PC-9 (cell line): ENCODE measurements at regions not wholly inside any gene's neighbourhood (a gene's known extent, or its start where the extent isn't known, plus 50 kb on each side); places are given as distances from the start of the nearest gene placed in this dataset.
A peak's percentile ranks its signal among the peaks of the same experiment; 100 is the strongest.

Experiments used
- BruUV-seq: library from RNA; stranded (reverse); fragments of 400-500 nt; replicated peaks from 2 replicates; lab custom pipeline; 2021; lab: Mats Ljungman, UMichigan
- CTCF ChIA-PET: fragments of 300-600 bp; sonication (Branson Sonifier 250); formaldehyde crosslinking; loops from one replicate; lab custom pipeline; 2022; ENCODE audit warnings: antibody characterized with exemption; lab: Charles Lee
- POLR2A ChIA-PET: fragments of 300-600 bp; sonication (Branson Sonifier 250); formaldehyde crosslinking; loops from one replicate; lab custom pipeline; 2022; ENCODE audit warnings: antibody characterized with exemption; ENCODE audit not compliant: unreplicated experiment; lab: Charles Lee
- DNase-seq, 2 experiments: peaks; one replicate each; pipeline versions ENCODE4 v3.0.0 to v3.0.0-alpha.2; 2015 to 2022; ENCODE audit warnings: mixed read lengths in 1 of 2
- H2AFZ ChIP-seq: fragments of 200-600 bp; sonication (generic); 2 replicates; pipeline ENCODE4 v1.8.1; 2017; ENCODE audit warnings: antibody characterized with exemption
- H3F3A ChIP-seq: fragments of 200-600 bp; sonication (generic); 2 replicates; pipeline ENCODE4 v1.8.1; 2017; ENCODE audit warnings: antibody characterized with exemption, mild to moderate bottlenecking, low read depth; ENCODE audit not compliant: insufficient read depth
- H3K27ac ChIP-seq: fragments of 200-600 bp; sonication (generic); 2 replicates; pipeline ENCODE4 v1.6.1; 2016; ENCODE audit warnings: mixed run types
- H3K27me3 ChIP-seq: fragments of 200-600 bp; sonication (generic); 2 replicates; pipeline ENCODE4 v1.6.1; 2016; ENCODE audit warnings: low read depth, mixed run types; ENCODE audit not compliant: insufficient read depth
- H3K36me3 ChIP-seq: fragments of 200-600 bp; sonication (generic); 2 replicates; pipeline ENCODE4 v1.6.1; 2016; ENCODE audit warnings: low read depth, mixed run types
- H3K4me1 ChIP-seq: fragments of 200-600 bp; sonication (generic); replicated peaks from 2 replicates; pipeline ENCODE4 v1.6.1; 2016; ENCODE audit warnings: mixed run types; ENCODE audit not compliant: insufficient read depth
- H3K4me2 ChIP-seq: fragments of 200-600 bp; sonication (generic); 2 replicates; pipeline ENCODE4 v1.6.1; 2017; ENCODE audit warnings: mixed run types
- H3K4me3 ChIP-seq: fragments of 200-600 bp; sonication (generic); 2 replicates; pipeline ENCODE4 v1.6.1; 2016; ENCODE audit warnings: mixed run types
- H3K79me2 ChIP-seq: fragments of 200-600 bp; sonication (generic); 2 replicates; pipeline ENCODE4 v1.6.1; 2017; ENCODE audit warnings: low read depth, mixed run types
- H3K9me2 ChIP-seq: fragments of 200-600 bp; sonication (generic); 2 replicates; pipeline ENCODE4 v1.8.1; 2017; ENCODE audit warnings: mild to moderate bottlenecking; ENCODE audit not compliant: insufficient read depth
- H3K9me3 ChIP-seq: fragments of 200-600 bp; sonication (generic); 2 replicates; pipeline ENCODE4 v1.8.1; 2016; ENCODE audit warnings: low read depth; ENCODE audit not compliant: insufficient read depth
- H4K20me1 ChIP-seq: fragments of 200-600 bp; sonication (generic); 2 replicates; pipeline ENCODE4 v1.8.1; 2017; ENCODE audit not compliant: insufficient read depth
- EZH2 ChIP-seq: fragments of 200-600 bp; sonication (generic); IDR thresholded peaks from 2 replicates; pipeline ENCODE4 v1.8.0; 2017; ENCODE audit warnings: antibody characterized with exemption, low read depth
- intact Hi-C: fragments of 100-400 bp; cut with micrococcal nuclease; formaldehyde crosslinking; loops from one replicate; pipeline ENCODE4 v1.10.0; 2022; ENCODE audit not compliant: unreplicated experiment
- TF ChIP-seq, protein P1 (sequence below): fragments of 200-600 bp; sonication (generic); conservative IDR thresholded peaks from 2 replicates; pipeline ENCODE4 v1.6.1; 2017; ENCODE audit warnings: mixed run types, antibody characterized with exemption, mild to moderate bottlenecking, moderate library complexity

DNA sequence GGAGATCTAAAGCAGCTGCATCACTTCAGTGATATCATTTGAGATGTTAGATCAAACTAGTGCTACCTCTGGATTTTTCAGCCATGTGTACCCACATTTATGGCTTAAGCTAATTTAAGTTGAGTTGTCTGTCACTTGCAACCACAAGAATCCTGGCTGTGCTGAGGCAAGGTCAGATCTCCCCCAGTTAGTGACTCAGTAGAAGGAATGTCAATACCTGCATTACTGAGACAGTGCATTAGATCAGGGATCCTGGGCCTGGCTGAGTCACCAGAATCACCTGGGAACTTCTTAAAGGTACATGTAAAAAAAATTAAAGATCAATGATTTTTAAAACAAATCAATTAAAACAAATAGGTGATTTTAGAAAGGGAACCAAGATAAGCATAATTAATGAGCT lies 84.6 kb upstream of the GRIN2B start:
- Histone ChIP-seq H3K27ac (no peak overlapping the region), H3K4me2 (no peak overlapping the region), H4K20me1 (no peaks in the 10 kb centered on the region), H2AFZ (no peak overlapping the region), H3K36me3 (no peaks in the 10 kb centered on the region), H3K9me3 (0 out of 2 replicates have a peak, but pooled peaks cover 6% of the 10 kb centered on the region), H3K4me3 (no peak overlapping the region), H3K9me2 (no peaks in the 10 kb centered on the region), H3K79me2 (no peaks in the 10 kb centered on the region), H3K27me3 (no peaks in the 10 kb centered on the region), H3F3A (peaks cover 11% of the 10 kb centered on the region; the same call in 1 of the 2 replicates), H3K4me1 (peaks cover 18% of the 10 kb centered on the region)
- TF ChIP-seq, protein P1, sequence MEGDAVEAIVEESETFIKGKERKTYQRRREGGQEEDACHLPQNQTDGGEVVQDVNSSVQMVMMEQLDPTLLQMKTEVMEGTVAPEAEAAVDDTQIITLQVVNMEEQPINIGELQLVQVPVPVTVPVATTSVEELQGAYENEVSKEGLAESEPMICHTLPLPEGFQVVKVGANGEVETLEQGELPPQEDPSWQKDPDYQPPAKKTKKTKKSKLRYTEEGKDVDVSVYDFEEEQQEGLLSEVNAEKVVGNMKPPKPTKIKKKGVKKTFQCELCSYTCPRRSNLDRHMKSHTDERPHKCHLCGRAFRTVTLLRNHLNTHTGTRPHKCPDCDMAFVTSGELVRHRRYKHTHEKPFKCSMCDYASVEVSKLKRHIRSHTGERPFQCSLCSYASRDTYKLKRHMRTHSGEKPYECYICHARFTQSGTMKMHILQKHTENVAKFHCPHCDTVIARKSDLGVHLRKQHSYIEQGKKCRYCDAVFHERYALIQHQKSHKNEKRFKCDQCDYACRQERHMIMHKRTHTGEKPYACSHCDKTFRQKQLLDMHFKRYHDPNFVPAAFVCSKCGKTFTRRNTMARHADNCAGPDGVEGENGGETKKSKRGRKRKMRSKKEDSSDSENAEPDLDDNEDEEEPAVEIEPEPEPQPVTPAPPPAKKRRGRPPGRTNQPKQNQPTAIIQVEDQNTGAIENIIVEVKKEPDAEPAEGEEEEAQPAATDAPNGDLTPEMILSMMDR: no peak
- no peak for TF ChIP-seq EZH2
- POLR2A ChIA-PET: no interaction called here
- intact Hi-C loops: no loop called here
- DNase-seq: peak in 1 of 2 experiments; percentile 77
- no TSS peak for BruUV-seq
- CTCF ChIA-PET: no interaction called here

DNA sequence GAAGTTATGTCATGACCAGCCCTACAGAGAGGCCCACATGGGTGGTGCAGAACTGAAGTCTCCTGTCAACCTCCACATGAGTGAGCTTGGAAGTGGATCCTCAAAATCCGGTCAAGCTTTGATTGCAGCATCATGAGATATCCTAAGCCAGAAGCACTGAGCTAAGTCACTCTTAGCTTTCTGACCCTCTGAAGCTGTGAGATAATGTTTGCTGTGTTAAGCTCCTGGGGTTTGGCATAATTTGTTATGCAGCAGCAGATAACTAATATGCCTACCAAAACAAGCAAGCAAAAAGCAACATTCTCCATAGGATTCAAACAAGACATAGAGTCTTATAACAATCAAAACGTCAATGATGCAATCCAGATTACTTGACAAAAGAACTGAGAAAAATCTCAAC lies 87.6 kb upstream of the GRIN2B start:
- H3K27me3 ChIP-seq: no peaks in the 10 kb centered on the region
- BruUV-seq: no TSS peak
- no peaks in the 10 kb centered on the region for H3K79me2 ChIP-seq
- no peak for DNase-seq
- intact Hi-C loops: no loop called here
- H3K36me3 ChIP-seq: no peaks in the 10 kb centered on the region
- ChIA-PET POLR2A (no interaction called here), CTCF (no interaction called here)
- no peak overlapping the region for H3K4me3 ChIP-seq
- peaks cover 11% of the 10 kb centered on the region; the same call in 1 of the 2 replicates for H3F3A ChIP-seq
- 0 out of 2 replicates have a peak, but pooled peaks cover 6% of the 10 kb centered on the region for H3K9me3 ChIP-seq
- no peaks in the 10 kb centered on the region for H3K9me2 ChIP-seq
- peaks cover 18% of the 10 kb centered on the region for H3K4me1 ChIP-seq
- no peak overlapping the region for H3K27ac ChIP-seq
- H4K20me1 ChIP-seq: no peaks in the 10 kb centered on the region
- no peak for TF ChIP-seq EZH2
- TF ChIP-seq, protein P1: no peak
- no peak overlapping the region for H2AFZ ChIP-seq
- no peak overlapping the region for H3K4me2 ChIP-seq

DNA sequence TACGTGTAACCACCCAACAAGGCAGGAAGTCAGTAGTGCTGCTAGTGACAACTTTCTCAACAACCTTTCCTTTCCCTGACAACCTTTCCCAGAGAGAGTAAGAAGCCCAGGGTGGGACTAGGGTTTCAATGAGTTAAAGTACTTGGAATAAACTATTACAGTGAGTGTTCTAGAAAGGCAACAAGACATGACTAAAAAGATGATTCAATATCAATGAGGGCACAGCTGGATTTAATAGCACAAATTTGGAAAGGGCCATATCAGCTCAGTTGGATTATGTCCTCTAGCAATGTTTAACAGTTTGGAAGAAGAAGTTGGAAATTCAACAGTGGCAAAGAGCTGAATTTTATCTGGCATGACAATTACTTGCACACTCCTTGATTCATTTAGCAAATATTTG lies 90.4 kb upstream of the GRIN2B start:
- ChIA-PET CTCF (no interaction called here), POLR2A (no interaction called here)
- H2AFZ ChIP-seq: no peak overlapping the region
- H3K27me3 ChIP-seq: no peaks in the 10 kb centered on the region
- no peaks in the 10 kb centered on the region for H4K20me1 ChIP-seq
- H3K4me2 ChIP-seq: no peak overlapping the region
- no peaks in the 10 kb centered on the region for H3K9me3 ChIP-seq
- no peaks in the 10 kb centered on the region for H3K79me2 ChIP-seq
- no peak for DNase-seq
- TF ChIP-seq EZH2: no peak
- TF ChIP-seq, protein P1: no peak
- peaks cover under 1% of the 10 kb centered on the region; the same call in 1 of the 2 replicates for H3K4me1 ChIP-seq
- intact Hi-C loops: no loop called here
- H3K9me2 ChIP-seq: no peaks in the 10 kb centered on the region
- H3K27ac ChIP-seq: no peak overlapping the region
- no peaks in the 10 kb centered on the region for H3F3A ChIP-seq
- BruUV-seq: no TSS peak
- H3K36me3 ChIP-seq: no peaks in the 10 kb centered on the region
- H3K4me3 ChIP-seq: no peak overlapping the region
